IMR-90 (cell line): ENCODE measurements at regions not wholly inside any gene's neighbourhood (a gene's known extent, or its start where the extent isn't known, plus 50 kb on each side); places are given as distances from the start of the nearest gene placed in this dataset.

ENCODE experiments used
- ATAC-seq: fragments of 200-7000 bp; cut with Tn5 transposase; 2 replicates; pipeline ENCODE4 v1.9.1; 2020; ENCODE audit warnings: low read depth, mild to moderate bottlenecking, moderate library complexity
- BruUV-seq: library from RNA; stranded (reverse); fragments of 400-500 nt; replicated peaks from 2 replicates; lab custom pipeline; 2021; lab: Mats Ljungman, UMichigan
- CTCF ChIA-PET: fragments of 300-600 bp; formaldehyde crosslinking; extraction: SDS; loops from one replicate; lab custom pipeline; 2021; ENCODE audit warnings: antibody characterized with exemption; lab: Yijun Ruan, JAX
- POLR2A ChIA-PET: fragments of 300-600 bp; sonication (Branson Sonifier 250); formaldehyde crosslinking; loops from one replicate; lab custom pipeline; 2022; ENCODE audit warnings: antibody characterized with exemption; ENCODE audit not compliant: unreplicated experiment; lab: Charles Lee
- DNase-seq: peaks from one replicate; pipeline ENCODE4 v3.0.0; 2013
- H2AFZ ChIP-seq: replicated peaks from 2 replicates; pipeline ENCODE3; 2013; ENCODE audit warnings: low read length, mild to moderate bottlenecking; ENCODE audit not compliant: poor library complexity
- H2AK5ac ChIP-seq: 2 replicates; pipeline ENCODE4 v1.6.1; 2013; ENCODE audit warnings: low read depth, low read length, inconsistent platforms
- H2AK9ac ChIP-seq: replicated peaks from 2 replicates; pipeline ENCODE3; 2013; ENCODE audit warnings: mild to moderate bottlenecking, low read depth, low read length, moderate library complexity; ENCODE audit not compliant: poor library complexity
- H2BK120ac ChIP-seq: 2 replicates; pipeline ENCODE4 v1.6.1; 2013; ENCODE audit warnings: low read depth, low read length, inconsistent platforms
- H2BK15ac ChIP-seq: 3 replicates; pipeline ENCODE4 v1.6.1; 2013; ENCODE audit warnings: low read depth, low read length, inconsistent platforms
- H2BK20ac ChIP-seq: 2 replicates; pipeline ENCODE4 v1.6.1; 2013; ENCODE audit warnings: low read depth, mild to moderate bottlenecking, inconsistent platforms, low read length, moderate library complexity
- H2BK5ac ChIP-seq: 2 replicates; pipeline ENCODE4 v1.6.1; 2013; ENCODE audit warnings: mild to moderate bottlenecking, low read depth, low read length, inconsistent platforms; ENCODE audit not compliant: poor library complexity, severe bottlenecking
- H3K14ac ChIP-seq: replicated peaks from 2 replicates; pipeline ENCODE4 v1.6.1; 2013; ENCODE audit warnings: low read depth, low read length, inconsistent platforms
- H3K18ac ChIP-seq: 2 replicates; pipeline ENCODE4 v1.6.1; 2013; ENCODE audit warnings: low read depth, low read length, control low read depth
- H3K23ac ChIP-seq: 2 replicates; pipeline ENCODE4 v1.6.1; 2013; ENCODE audit warnings: low read depth, low read length, inconsistent platforms
- H3K27ac ChIP-seq: 2 replicates; pipeline ENCODE4 v1.5.1; 2013; ENCODE audit warnings: mild to moderate bottlenecking, control low read depth, low read length; ENCODE audit not compliant: insufficient read depth
- H3K27me3 ChIP-seq: 2 replicates; pipeline ENCODE4 v1.6.1; 2013; ENCODE audit warnings: low read length; ENCODE audit not compliant: control insufficient read depth, insufficient read depth
- H3K36me3 ChIP-seq: 2 replicates; pipeline ENCODE4 v1.6.1; 2013; ENCODE audit warnings: low read length, mixed read lengths; ENCODE audit not compliant: control insufficient read depth, insufficient read depth
- H3K4ac ChIP-seq: 2 replicates; pipeline ENCODE4 v1.6.1; 2013; ENCODE audit warnings: low read depth, low read length, inconsistent platforms
- H3K4me1 ChIP-seq: 2 replicates; pipeline ENCODE4 v1.6.1; 2013; ENCODE audit warnings: low read length, mixed read lengths; ENCODE audit not compliant: control insufficient read depth, insufficient read depth
- H3K4me2 ChIP-seq: 2 replicates; pipeline ENCODE4 v1.6.1; 2013; ENCODE audit warnings: low read depth, mild to moderate bottlenecking, control low read depth, low read length, moderate library complexity
- H3K4me3 ChIP-seq: 2 replicates; pipeline ENCODE4 v1.5.1; 2013; ENCODE audit warnings: low read depth, mild to moderate bottlenecking, control low read depth, low read length, moderate library complexity; ENCODE audit not compliant: insufficient read depth
- H3K56ac ChIP-seq: 2 replicates; pipeline ENCODE4 v1.6.1; 2013; ENCODE audit warnings: low read length, inconsistent platforms; ENCODE audit not compliant: insufficient read depth; ENCODE audit errors: extremely low read depth
- H3K79me1 ChIP-seq, 2 experiments: 2 replicates each; pipeline ENCODE4 v1.6.1; 2013; ENCODE audit warnings: low read length in 2 of 2, inconsistent platforms in 1 of 2, low read depth in 1 of 2
- H3K9ac ChIP-seq: 2 replicates; pipeline ENCODE4 v1.6.1; 2013; ENCODE audit warnings: low read depth, low read length, control low read depth
- H3K9me1 ChIP-seq: 2 replicates; pipeline ENCODE4 v1.6.1; 2013; ENCODE audit warnings: low read length, inconsistent platforms; ENCODE audit not compliant: insufficient read depth
- H3K9me3 ChIP-seq: 2 replicates; pipeline ENCODE4 v1.6.1; 2013; ENCODE audit warnings: low read length; ENCODE audit not compliant: control insufficient read depth, insufficient read depth
- H4K20me1 ChIP-seq: 2 replicates; pipeline ENCODE4 v1.6.1; 2013; ENCODE audit warnings: low read length, inconsistent platforms; ENCODE audit not compliant: insufficient read depth
- H4K5ac ChIP-seq: 2 replicates; pipeline ENCODE4 v1.6.1; 2013; ENCODE audit warnings: mild to moderate bottlenecking, low read depth, low read length, control low read depth
- H4K8ac ChIP-seq, 2 experiments: 2 replicates each; pipeline ENCODE4 v1.6.1; 2013; ENCODE audit warnings: low read depth in 2 of 2, low read length in 2 of 2, control low read depth in 1 of 2, inconsistent platforms in 1 of 2
- H4K91ac ChIP-seq: 2 replicates; pipeline ENCODE4 v1.6.1; 2013; ENCODE audit warnings: low read depth, low read length, inconsistent platforms; ENCODE audit not compliant: insufficient read depth
- BHLHE40 ChIP-seq: fragments of 150-350 bp; IDR thresholded peaks from 2 replicates; pipeline ENCODE4 v1.6.1; 2016; ENCODE audit warnings: mild to moderate bottlenecking, low read depth, low read length
- CEBPB ChIP-seq: IDR thresholded peaks from 2 replicates; pipeline ENCODE4 v1.6.1; 2012; ENCODE audit warnings: low read depth, low read length, improper control_type of control experiment
- CHD1 ChIP-seq: IDR thresholded peaks from 2 replicates; pipeline ENCODE4 v1.6.1; 2012; ENCODE audit warnings: low read depth, low read length, improper control_type of control experiment
- CTCF ChIP-seq: conservative IDR thresholded peaks from 2 replicates; pipeline ENCODE4 v1.5.1; 2012; ENCODE audit warnings: mild to moderate bottlenecking, low read depth, low read length, improper control_type of control experiment
- ELK1 ChIP-seq: fragments of 150-350 bp; IDR thresholded peaks from 2 replicates; pipeline ENCODE4 v1.6.1; 2016; ENCODE audit warnings: low read depth, mild to moderate bottlenecking, low read length, moderate library complexity, borderline replicate concordance
- FOS ChIP-seq: fragments of 150-350 bp; IDR thresholded peaks from 2 replicates; pipeline ENCODE4 v1.6.1; 2016; ENCODE audit warnings: low read depth, low read length
- MAFK ChIP-seq: IDR thresholded peaks from 2 replicates; pipeline ENCODE4 v1.6.1; 2012; ENCODE audit warnings: low read depth, low read length, improper control_type of control experiment
- MAZ ChIP-seq: IDR thresholded peaks from 2 replicates; pipeline ENCODE4 v1.6.1; 2012; ENCODE audit warnings: low read depth, mild to moderate bottlenecking, low read length, improper control_type of control experiment, moderate library complexity, borderline replicate concordance
- POLR2A ChIP-seq: IDR thresholded peaks from 2 replicates; pipeline ENCODE4 v1.6.1; 2012; ENCODE audit warnings: mild to moderate bottlenecking, low read depth, low read length
- RAD21 ChIP-seq: IDR thresholded peaks from 2 replicates; pipeline ENCODE4 v1.6.1; 2012; ENCODE audit warnings: low read length, improper control_type of control experiment
- SMC3 ChIP-seq: fragments of 150-350 bp; IDR thresholded peaks from 2 replicates; pipeline ENCODE4 v1.6.1; 2016; ENCODE audit warnings: low read depth, mild to moderate bottlenecking, antibody characterized with exemption, low read length, moderate library complexity
- WGBS, 2 experiments: methylation state at CpG; one replicate each; pipeline versions ENCODE4 v1.1.5 to v1.1.7; 2013; ENCODE audit warnings: missing lambda C conversion rate in 2 of 2; ENCODE audit not compliant: insufficient read length in 1 of 2; ENCODE audit errors: extremely low coverage in 2 of 2; 5-methylcytosine and 5-hydroxymethylcytosine counted together
- dilution Hi-C: fragments of 300-500 bp; cut with HindIII; formaldehyde crosslinking; loops from one replicate; pipeline ENCODE4 v1.14.3; 2018; ENCODE audit warnings: low sequenced_read_pairs; ENCODE audit not compliant: unreplicated experiment
- in situ Hi-C: fragments of 300-500 bp; cut with MboI; formaldehyde crosslinking; loops from 3 replicates; pipeline ENCODE4 v1.14.3; 2019; ENCODE audit warnings: low sequenced_read_pairs, inconsistent platforms, mixed read lengths
- intact Hi-C: fragments of 100-400 bp; cut with micrococcal nuclease; formaldehyde crosslinking; loops from 2 replicates; pipeline ENCODE4 v1.10.0; 2022

- Histone ChIP-seq H3K9me3 (no peaks in the 10 kb centered on the region), H2AFZ (no peak overlapping the region), H2BK15ac (no peak overlapping the region), H4K91ac (no peak overlapping the region), H3K56ac (no peak overlapping the region), H3K79me1 (no peaks in the 10 kb centered on the region), H4K5ac (no peak overlapping the region), H3K4ac (no peak overlapping the region), H3K18ac (no peak overlapping the region), H3K27me3 (no peaks in the 10 kb centered on the region; the same call in 1 of the 2 replicates), H2AK5ac (no peak overlapping the region), H3K4me2 (no peak overlapping the region), H2AK9ac (no peak overlapping the region), H3K9me1 (no peaks in the 10 kb centered on the region), H2BK20ac (no peak overlapping the region), H3K4me3 (no peak overlapping the region), H3K27ac (no peak overlapping the region), H3K4me1 (no peaks in the 10 kb centered on the region), H3K36me3 (no peaks in the 10 kb centered on the region), H2BK5ac (no peak overlapping the region), H4K20me1 (no peaks in the 10 kb centered on the region), H3K14ac (no peak overlapping the region), H3K9ac (no peak overlapping the region), H2BK120ac (no peak overlapping the region), H4K8ac (no peak overlapping the region), H3K23ac (no peak overlapping the region)
- CTCF ChIA-PET, result no interaction called here
- ATAC-seq, result no peak
- no TSS peak for BruUV-seq
- intact Hi-C loops, result no loop called here
- dilution Hi-C loops, result no loop called here
- POLR2A ChIA-PET, result no interaction called here
- in situ Hi-C loops, result no loop called here
- TF ChIP-seq MAZ, result no peak
- TF ChIP-seq CEBPB, result no peak
- no peak for TF ChIP-seq CHD1
- no peak for TF ChIP-seq CTCF
- no peak for TF ChIP-seq BHLHE40
- no peak for TF ChIP-seq ELK1
- TF ChIP-seq FOS, result no peak
- no peak for TF ChIP-seq MAFK
- no peak for TF ChIP-seq SMC3
- TF ChIP-seq RAD21, result no peak
- TF ChIP-seq POLR2A, result no peak
- DNase-seq, result no peak
- WGBS, 2 experiments, result no CpG with 5 or more reads among the region's 2 CpGs
Observed at GRCh38 chrX:30008031-30008430, 207.3 kb upstream of the MAGEB2 start.
